ENCODE measurements at regions not wholly inside any gene's neighbourhood (a gene's known extent, or its start where the extent isn't known, plus 50 kb on each side); places are given as distances from the start of the nearest gene placed in this dataset.

DNA sequence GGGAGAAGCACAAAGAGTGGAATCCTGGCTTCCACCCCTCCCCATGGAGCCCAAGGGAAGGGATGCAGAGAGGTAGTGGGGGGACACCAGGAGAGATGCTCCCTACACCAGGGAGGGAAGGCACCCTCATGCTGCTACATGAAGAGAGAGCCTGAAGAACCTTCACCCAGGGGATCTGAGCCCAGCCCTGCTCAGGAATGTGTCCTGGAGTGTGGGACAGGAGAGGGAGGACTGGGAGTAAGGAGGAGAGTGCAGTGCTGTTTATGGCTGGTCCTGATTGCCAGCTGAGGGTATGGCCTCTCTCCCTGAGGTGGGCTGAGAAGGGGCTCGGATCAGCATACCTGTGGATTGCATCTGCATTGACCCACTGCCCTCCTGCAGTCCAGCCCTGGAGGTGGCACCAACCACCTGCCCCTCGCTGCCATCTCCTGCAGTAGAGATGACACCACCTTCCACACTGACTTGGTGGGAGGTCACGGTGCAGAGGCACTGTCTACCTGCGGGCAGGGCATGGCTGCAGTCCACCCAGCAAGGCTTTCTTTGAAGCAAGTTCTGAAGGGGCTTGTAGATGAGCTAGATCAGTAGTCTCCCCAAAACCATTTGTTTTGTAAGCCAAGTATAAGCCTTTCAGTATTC lies 114.9 kb upstream of the SLC25A48 start:
- TF ChIP-seq, protein P1, sequence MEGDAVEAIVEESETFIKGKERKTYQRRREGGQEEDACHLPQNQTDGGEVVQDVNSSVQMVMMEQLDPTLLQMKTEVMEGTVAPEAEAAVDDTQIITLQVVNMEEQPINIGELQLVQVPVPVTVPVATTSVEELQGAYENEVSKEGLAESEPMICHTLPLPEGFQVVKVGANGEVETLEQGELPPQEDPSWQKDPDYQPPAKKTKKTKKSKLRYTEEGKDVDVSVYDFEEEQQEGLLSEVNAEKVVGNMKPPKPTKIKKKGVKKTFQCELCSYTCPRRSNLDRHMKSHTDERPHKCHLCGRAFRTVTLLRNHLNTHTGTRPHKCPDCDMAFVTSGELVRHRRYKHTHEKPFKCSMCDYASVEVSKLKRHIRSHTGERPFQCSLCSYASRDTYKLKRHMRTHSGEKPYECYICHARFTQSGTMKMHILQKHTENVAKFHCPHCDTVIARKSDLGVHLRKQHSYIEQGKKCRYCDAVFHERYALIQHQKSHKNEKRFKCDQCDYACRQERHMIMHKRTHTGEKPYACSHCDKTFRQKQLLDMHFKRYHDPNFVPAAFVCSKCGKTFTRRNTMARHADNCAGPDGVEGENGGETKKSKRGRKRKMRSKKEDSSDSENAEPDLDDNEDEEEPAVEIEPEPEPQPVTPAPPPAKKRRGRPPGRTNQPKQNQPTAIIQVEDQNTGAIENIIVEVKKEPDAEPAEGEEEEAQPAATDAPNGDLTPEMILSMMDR (IDR thresholded peaks at IDR 0.05; ENCODE audit: unreplicated experiment) = no peak
- Mint-ChIP-seq H3K27me3 (peaks cover 9% of the 10 kb centered on the region), H3K9me3 (ENCODE audit: low read depth) (no peaks in the 10 kb centered on the region), H3K36me3 (ENCODE audit: insufficient read depth) (no peaks in the 10 kb centered on the region), H3K4me3 (ENCODE audit: low read depth) (no peak overlapping the region), H3K27ac (no peak overlapping the region), H3K4me1 (ENCODE audit: low read depth) (peaks cover 2% of the 10 kb centered on the region)
- DNase-seq (ENCODE audit: low spot score, unreplicated experiment) = no peak

DNA sequence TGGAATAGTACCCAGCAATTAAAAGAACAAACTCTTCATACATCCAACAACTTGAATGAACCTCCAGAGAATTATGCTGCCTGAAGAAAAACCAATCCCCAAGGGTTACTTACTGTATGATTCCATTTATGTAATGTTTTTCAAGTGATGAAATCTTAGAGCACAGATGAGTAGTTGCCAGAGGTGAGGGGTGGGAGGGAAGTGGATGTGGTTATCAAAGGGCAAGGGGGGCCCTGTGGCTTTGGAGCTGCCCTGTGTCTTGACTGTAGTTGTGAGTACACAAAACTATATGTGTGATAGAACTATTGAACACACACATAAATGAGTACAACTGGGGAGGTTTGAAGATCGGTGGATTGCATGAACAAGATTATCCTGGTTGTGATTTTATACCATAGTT lies 115.8 kb upstream of the SLC25A48 start:
- H3K4me3 Mint-ChIP-seq (ENCODE audit: low read depth) = no peak overlapping the region
- no peak overlapping the region for H3K27ac Mint-ChIP-seq
- H3K36me3 Mint-ChIP-seq (ENCODE audit: insufficient read depth) = no peaks in the 10 kb centered on the region
- TF ChIP-seq, protein P1 (IDR thresholded peaks at IDR 0.05; ENCODE audit: unreplicated experiment) = no peak
- no peak for DNase-seq (ENCODE audit: low spot score, unreplicated experiment)
- peaks cover 9% of the 10 kb centered on the region for H3K27me3 Mint-ChIP-seq
- no peaks in the 10 kb centered on the region for H3K9me3 Mint-ChIP-seq (ENCODE audit: low read depth)
- H3K4me1 Mint-ChIP-seq (ENCODE audit: low read depth) = peaks cover 2% of the 10 kb centered on the region

DNA sequence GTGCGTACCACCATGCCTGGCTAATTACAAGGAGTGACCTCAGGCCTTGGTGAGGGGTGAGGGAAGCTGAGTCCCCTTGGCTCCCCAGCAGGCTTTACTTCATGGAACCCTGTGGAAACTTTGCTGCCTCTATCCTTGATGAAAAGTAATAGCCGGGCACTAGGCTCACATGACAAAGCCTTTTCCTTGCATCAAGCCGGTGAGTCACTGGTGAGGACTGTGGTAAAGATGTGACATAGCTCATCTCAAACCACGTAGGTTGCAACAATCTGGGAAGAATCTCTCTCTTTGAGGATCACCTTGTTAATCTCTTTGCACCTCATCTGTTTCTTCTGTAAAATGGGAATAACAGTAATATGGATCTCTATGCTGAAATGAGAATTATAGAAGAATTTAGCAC lies 116.3 kb upstream of the SLC25A48 start:
- peaks cover 11% of the 10 kb centered on the region for H3K27me3 Mint-ChIP-seq
- no peaks in the 10 kb centered on the region for H3K9me3 Mint-ChIP-seq (ENCODE audit: low read depth)
- H3K36me3 Mint-ChIP-seq (ENCODE audit: insufficient read depth) = no peaks in the 10 kb centered on the region
- H3K4me3 Mint-ChIP-seq (ENCODE audit: low read depth) = no peak overlapping the region
- H3K27ac Mint-ChIP-seq = no peak overlapping the region
- no peak for DNase-seq (ENCODE audit: low spot score, unreplicated experiment)
- TF ChIP-seq, protein P1 (IDR thresholded peaks at IDR 0.05; ENCODE audit: unreplicated experiment) = no peak
- no peaks in the 10 kb centered on the region for H3K4me1 Mint-ChIP-seq (ENCODE audit: low read depth)

DNA sequence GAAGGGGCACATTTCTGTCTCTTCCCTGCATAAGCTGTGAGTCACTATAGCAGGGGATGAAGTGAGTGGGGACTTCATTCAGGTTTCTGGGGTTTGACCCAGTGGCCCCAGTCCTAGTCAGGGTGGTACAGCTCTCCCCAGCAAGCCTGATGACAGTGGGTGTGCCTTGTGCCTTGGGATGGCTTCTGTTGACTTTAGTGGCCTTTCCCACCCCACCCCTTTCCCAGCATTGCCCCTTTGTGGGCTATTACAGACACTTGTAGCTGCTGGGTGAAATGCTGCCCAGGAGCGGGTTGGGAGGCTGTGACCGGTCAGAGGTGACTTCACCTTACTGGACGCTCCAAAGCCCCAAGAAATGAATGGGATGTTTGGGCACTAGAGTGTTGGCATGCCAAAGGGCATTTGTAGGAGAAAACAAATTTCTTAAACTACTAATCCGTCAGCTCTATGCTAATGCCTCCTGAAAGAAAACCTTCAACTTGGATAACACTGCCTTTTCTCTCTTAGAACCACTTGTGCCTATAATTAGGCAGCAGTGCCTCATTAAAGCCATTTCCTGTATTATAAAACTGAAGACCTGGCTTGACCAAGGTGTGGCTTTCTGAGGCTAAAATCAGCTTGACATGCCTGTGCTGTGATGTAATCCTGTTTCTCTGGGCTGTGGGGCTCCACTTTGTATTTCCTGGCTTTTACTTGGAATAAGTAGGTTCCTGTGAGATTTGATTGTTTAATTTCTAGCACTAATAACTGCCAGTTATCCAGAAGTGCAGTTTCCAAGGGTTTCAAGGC lies 119.0 kb upstream of the SLC25A48 start:
- Mint-ChIP-seq H3K36me3 (ENCODE audit: insufficient read depth) (no peaks in the 10 kb centered on the region), H3K27ac (no peak overlapping the region), H3K27me3 (peaks cover 22% of the 10 kb centered on the region), H3K4me3 (ENCODE audit: low read depth) (no peak overlapping the region), H3K9me3 (ENCODE audit: low read depth) (no peaks in the 10 kb centered on the region), H3K4me1 (ENCODE audit: low read depth) (no peaks in the 10 kb centered on the region)
- DNase-seq (ENCODE audit: low spot score, unreplicated experiment) = no peak
- TF ChIP-seq, protein P1 (IDR thresholded peaks at IDR 0.05; ENCODE audit: unreplicated experiment) = no peak

DNA sequence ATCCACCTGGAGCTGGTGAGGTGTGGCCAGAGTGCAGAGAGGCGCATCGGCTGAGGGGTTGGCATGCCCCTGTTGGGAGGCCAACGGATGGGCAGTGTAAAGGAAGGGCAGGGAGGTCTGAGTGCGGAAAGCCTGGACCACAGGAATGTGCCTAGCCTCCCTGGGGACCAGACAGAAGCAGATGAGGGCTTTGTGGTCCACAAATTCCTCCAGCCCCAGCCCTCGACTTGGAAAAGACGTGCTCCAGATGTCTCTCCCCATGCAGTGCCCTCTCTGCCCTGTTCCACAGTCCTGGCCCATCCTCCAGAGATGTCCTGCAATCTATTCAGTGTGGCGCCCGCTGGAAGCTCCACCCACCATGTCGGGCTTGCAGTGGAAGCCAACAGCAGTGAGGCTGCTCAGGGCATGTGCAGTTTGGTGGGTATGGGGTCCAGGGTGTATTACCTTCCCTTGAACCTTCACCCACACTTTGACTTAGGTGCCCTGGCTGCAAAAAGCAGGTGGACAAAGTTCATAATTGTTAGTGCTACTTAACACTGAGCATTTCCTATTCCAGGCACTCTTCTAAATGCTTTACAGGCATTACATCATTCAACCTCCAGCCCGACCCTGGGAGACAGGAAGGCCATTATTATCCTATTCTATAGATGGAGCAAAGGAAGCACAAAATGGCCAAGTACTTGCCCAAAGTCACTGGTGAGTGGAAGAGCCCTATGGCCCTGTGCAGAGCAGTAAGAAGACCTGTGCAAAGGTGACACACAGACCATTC lies 120.2 kb upstream of the SLC25A48 start:
- Mint-ChIP-seq H3K4me1 (ENCODE audit: low read depth) (no peaks in the 10 kb centered on the region), H3K9me3 (ENCODE audit: low read depth) (no peaks in the 10 kb centered on the region), H3K4me3 (ENCODE audit: low read depth) (no peak overlapping the region), H3K36me3 (ENCODE audit: insufficient read depth) (no peaks in the 10 kb centered on the region), H3K27me3 (peaks cover 22% of the 10 kb centered on the region), H3K27ac (no peak overlapping the region)
- no peak for DNase-seq (ENCODE audit: low spot score, unreplicated experiment)
- TF ChIP-seq, protein P1 (IDR thresholded peaks at IDR 0.05; ENCODE audit: unreplicated experiment) = no peak

Measured in progenitor cell of endocrine pancreas (in vitro differentiated cells).